HG02943 (cell line): ENCODE measurements at regions not wholly inside any gene's neighbourhood (a gene's known extent, or its start where the extent isn't known, plus 50 kb on each side); places are given as distances from the start of the nearest gene placed in this dataset.
A peak's percentile ranks its signal among the peaks of the same experiment; 100 is the strongest.
"Not testable (repeated sequence)": the region's sequence is repeated elsewhere in the genome, so short reads cannot be mapped to it uniquely, and the experiment has no call there.

Source experiments
- ATAC-seq: cut with Tn5 transposase; IDR thresholded peaks from one replicate; pipeline ENCODE4 v1.9.1; 2021; ENCODE audit warnings: mild to moderate bottlenecking, low read depth, moderate library complexity; ENCODE audit not compliant: unreplicated experiment

DNA sequence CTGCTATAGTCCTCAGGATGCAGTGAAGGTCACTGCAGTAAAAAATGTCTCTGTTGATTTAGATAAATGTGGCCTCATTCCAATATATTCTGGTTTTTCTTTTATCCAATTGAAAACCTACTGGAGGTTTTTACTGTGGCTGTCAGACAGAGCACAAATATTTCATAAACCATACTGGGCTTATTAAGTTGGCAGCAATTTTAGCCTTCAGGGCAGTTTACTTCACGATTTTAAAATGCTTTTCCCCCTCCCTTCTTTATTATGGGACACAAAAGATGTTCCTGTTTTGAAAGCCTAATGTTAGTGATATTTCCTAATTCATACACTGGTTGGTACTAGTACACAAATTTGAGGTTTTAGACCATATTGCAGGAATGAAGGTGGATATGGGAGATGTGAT, 939.4 kb downstream of the C4orf33 start:
- no peak for ATAC-seq

DNA sequence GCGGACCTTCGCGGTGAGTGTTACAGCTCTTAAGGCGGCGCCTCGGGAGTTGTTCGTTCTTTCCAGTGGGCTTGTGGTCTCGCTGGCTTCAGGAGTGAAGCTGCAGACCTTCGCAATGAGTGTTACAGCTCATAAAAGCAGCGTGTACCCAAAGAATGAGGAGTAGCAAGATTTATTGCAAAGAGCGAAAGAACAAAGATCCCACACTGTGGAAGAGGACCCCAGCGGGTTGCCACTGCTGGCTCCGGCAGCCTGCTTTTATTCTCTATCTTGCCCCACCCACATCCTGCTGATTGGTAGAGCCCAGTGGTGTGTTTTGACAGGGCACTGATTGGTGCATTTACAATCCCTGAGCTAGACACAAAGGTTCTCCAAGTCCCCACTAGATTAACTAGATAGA, 941.9 kb downstream of the C4orf33 start:
- ATAC-seq = not testable (repeated sequence)

DNA sequence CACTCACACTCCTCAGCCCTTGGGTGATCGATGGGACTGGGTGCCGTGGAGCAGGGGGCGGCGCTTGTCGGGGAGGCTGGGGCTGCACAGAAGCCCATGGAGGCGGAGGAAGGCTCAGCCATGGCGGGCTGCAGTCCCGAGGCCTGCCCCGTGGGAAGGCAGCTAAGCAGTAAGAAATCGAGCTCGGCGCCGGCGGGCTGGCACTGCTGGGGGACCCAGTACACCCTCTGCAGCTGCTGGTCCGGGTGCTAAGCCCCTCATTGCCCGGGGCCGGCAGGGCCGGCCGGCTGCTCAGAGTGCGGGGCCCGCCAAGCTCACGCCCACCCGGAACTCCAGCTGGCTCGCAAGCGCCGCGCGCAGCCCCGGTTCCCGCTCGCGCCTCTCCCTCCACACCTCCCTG, 942.6 kb downstream of the C4orf33 start:
- ATAC-seq = not testable (repeated sequence)

DNA sequence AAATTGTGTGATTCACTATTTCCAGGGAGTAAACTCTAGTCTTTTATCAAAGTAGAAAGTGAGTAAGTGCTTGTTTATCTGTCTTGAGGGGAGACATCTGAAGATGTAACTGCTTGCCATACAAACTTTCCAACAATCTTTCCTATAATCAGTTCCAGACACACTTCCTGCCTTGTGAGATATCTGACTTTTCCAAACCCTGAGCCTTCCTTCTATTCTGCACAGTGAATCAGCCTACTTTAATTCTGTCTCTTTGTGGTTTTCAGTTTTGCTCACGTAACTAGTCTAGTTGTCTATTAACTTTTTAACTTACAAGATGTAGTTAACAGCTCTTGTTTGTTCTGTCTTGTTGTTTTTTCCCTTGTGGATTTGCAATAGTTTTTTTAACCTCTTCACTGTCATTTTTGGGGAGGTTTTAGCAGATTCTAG, 947.8 kb downstream of the C4orf33 start:
- peak; percentile 85 for ATAC-seq

DNA sequence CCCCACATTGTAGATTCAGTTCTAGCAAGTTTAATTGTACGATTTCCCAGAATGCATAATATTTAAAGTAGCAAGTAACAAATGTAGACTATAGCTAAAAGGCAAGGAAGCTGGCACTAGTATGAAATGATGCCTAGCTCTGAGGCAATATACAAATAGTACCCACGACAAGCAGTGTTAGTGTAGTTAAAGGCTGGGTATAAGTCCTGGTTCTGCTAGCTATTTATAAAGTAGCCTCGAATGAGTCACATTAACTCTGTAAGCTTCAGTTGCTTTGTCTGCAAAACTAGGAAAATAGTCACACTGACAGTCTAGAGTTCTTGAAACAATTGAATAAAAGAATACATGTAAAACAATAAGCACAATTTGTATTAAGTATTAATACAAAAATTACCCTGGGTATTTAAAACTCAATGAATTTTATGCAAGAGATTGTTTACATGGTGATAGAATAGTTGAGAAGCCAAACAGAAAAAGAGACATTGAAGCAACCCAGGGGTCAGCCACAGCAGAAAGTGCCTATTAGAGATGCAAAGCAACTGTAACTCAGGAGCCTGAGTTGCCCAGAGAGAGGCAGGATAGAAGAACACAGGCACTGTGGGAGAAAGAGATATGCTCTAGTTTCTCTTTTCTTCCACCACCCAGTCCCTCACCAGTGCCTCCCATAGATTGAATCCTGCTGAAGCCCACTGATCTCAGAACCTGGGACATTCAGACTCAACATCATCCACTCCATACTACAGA, 949.0 kb downstream of the C4orf33 start:
- ATAC-seq = no peak

DNA sequence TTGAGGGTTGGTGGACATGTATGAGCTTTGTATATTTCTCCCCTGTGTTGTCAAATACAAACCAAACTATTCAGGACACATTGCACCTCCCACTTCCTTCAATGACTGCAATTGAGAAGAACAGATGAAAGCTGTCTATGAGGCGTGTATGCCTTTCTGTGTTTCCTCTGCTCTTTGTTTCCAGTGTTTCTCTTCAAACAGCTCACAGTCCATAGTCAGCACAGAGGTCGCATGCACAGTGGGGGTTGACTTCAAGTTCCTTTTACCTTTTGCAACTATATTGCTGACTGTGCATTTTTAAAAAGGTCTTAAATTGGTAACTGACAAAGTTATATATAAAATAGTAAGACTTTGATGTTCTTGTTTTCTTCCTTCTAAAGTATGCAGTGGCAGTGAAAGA, 957.8 kb downstream of the C4orf33 start:
- no peak for ATAC-seq

DNA sequence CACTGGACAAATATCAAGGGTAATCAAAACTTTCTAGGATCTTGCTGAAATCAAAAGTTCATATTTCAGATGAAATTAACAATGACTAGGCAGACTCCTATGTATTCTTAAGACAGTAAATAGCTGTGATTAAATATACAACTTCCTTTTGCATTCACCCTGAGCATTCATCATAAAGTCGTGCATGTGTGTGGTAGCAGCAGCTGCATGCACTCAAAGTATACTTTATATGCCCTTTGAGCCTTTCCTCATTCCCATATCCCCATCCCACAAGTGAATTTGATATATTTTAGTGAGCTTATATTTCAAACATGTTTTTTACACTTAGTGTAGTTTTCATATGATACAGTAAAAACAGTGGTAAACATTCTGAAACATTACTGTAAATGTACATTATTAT, 959.0 kb downstream of the C4orf33 start:
- ATAC-seq = no peak

DNA sequence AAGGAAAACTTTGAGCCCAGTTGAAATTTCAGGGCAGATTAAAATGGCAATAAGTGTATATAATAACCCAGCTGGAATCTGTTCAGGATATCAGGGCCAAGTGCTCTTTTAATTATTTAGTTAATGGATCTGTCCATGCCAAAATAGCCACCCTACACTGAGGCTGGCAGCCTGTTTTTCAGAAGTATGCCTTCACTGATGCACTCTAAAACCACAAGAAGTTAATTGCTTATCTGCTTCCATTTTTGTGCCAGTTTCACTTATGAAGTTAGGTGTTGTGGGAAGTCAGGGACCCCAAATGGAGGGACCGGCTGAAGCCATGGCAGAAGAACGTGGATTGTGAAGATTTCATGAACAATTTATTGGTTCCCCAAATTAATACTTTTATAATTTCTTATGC, 960.3 kb downstream of the C4orf33 start:
- ATAC-seq = peak; percentile 62

DNA sequence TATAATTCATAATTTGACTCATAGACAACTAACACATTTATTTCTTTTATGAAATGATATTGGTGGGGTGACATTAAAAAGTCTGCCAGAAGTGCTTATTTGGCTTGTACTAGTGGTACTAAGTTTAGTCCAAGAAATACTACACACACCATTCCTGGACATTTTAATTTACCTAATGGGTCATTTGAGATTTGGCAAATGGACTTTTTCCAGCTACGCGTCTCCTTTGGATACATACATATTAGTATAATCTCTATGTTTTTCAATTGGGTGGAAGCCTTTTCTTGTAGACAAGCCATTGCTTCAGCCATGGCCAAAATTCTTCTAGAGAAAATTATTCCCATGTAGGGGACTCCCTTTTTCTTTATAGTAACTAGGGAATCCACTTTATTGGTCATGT, 968.5 kb downstream of the C4orf33 start:
- no peak for ATAC-seq

DNA sequence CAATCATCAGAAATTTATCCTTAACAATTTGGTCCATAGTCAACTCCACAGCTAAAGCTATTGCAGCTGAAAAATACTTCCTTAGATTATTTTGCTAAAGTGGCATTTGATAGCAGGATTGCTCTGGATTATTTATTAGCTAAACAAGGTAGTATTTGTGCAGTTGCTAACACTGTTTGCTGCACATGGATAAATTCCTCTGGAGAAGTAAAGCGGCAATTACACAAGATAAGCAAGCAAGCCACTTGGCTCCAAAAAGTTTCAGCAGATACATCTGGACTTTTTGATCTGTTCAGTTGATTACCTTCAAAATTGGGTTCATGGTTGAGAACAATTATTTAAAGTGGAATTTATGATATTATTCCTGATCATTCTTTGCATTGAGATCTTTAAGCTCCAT, 971.5 kb downstream of the C4orf33 start:
- no peak for ATAC-seq

DNA sequence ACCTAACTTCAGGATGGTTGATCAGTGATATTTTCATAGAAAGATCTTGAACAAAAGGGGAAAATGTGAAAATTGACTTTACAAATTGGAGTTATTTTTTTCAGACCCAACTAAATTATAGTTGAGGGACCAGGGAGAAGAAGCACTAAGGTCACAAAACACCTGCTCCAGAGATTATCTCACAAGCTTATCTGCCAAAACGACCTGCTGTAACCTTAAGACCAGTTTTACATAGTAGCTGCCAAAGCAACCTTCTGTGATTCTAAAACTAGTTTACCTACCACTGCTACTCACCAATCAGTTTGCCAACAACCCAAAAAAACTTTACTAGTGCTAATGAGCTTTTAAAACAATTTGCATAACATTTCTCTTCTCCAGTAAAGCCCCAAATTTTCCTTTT, 972.1 kb downstream of the C4orf33 start:
- no peak for ATAC-seq

DNA sequence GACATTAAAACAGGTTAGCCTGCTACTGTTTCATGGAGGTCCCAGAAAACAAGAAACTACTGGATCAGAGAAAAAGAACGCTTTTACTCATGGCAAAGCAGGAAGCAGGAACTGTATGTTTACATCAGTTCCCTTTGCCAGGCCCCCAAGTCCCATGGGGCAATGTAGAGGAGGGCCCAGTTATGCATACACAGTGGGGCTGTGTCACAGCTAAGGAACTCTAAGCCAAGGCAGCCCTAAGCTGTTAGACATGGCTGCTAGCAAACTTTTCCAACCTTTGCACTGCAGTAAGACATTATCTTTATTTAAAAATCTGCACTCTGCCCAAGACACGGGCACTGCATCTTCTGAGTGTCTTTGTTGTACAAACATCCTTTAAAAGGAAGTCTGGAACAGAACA, 975.8 kb downstream of the C4orf33 start:
- no peak for ATAC-seq

DNA sequence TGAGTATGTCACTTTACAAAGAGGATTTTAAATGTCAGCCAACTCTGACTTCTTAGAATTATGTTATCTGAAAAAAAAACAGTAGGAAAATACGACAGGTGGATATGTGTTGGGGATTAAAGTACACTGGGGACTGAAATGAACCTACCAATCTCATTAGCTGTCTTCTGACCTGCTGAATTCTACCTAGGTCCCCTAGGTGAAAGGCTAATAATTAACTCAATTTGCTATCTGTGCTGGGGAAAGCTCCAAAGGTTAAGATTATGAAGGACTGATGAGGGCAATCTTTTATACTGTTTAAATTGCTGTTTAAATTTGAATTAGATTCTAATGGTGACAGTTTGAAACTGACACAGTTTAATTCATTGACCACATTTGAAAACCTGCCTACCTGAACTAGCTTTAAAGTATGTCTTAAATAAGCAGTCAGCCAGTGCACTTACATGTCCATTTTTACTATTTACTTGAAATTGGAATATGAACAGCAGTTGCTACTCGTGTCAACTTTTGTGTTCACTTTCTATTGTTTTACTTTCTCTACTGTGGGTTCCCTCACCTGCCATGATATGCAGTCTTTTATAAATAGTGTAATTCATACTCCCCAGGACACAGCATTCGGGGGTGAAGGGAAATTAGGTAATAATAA, 977.3 kb downstream of the C4orf33 start:
- no peak for ATAC-seq

DNA sequence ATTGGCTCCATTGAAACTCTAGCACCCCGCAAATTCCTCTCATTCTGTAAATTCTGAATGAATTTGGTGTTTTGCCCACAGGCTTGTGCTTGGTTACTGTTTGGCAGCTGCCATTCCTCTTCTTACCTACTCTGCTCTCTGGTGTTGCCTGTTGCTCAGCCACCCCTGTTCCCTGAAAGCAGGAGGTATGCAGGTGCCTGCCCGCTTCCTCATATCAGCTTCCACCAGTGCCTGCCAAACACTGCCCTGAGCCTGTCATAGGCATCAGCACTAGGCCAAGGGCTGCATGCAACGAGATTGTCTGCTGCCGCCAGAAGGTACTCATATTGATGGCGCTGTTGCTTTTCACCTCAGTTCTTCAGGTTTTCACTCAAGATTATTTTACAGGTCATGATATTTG, 978.1 kb downstream of the C4orf33 start:
- no peak for ATAC-seq

DNA sequence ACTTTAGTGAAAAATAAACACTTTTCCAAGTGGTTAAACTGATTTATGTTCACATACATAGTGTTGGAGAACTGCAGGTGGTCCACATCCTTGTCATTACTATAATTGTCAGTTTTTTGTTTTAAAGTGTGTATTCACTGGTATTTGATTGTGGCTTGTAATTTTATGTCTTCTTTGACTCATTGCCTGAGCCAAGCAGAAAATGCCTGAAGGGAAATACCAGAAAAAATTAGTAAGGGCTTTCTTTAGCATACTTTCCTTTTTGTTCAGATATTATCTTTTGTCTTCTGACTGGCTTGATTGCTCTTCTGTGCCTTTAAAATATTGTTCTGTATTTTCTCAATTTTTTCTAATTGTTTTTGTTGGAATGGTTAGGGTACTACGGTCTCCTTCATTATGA, 981.3 kb downstream of the C4orf33 start:
- no peak for ATAC-seq

DNA sequence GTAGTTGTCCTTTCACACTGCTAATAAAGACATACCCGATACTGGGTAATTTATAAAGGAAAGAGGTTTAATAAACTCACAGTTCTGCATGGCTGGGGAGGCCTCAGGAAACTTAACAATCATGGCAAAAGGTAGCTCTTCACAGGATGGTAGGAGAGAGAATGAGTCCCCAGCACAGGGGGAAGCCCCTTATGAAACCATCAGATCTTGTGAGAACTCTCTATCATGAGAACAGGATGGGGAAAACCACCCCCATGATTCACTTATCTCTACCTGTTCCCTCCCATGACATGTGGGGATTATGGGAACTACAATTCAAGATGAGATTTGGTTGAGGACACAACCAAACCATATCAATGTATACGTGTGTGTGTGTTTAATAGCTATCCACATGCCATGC, 983.1 kb downstream of the C4orf33 start:
- not testable (repeated sequence) for ATAC-seq

DNA sequence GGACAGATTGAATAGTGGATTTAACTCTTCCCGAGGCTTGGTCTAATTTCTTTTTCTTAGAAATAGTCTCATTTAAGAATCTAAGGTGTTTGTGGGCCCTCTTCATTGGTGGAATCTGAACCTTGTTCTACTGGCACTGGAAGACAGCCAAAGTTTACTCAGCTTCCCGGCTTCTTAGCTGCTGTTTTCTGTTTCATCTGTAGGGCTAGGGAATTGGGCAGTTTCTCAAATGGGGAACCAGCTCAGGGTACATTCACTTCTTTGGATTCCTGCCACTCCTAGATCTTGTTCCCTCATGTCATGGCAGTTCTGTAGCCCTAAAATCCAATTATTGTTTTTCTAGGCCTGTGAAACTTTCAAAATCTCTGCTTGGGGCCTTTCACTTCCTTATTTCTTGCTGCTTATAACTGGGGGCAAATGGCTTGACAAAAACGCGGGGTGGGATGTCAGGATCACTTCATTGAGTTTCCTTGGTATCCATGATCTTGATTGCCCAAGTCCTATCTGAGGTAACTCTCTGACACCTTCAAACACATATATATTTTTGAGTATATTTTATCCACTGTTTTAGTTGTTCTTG, 985.0 kb downstream of the C4orf33 start:
- ATAC-seq = no peak

DNA sequence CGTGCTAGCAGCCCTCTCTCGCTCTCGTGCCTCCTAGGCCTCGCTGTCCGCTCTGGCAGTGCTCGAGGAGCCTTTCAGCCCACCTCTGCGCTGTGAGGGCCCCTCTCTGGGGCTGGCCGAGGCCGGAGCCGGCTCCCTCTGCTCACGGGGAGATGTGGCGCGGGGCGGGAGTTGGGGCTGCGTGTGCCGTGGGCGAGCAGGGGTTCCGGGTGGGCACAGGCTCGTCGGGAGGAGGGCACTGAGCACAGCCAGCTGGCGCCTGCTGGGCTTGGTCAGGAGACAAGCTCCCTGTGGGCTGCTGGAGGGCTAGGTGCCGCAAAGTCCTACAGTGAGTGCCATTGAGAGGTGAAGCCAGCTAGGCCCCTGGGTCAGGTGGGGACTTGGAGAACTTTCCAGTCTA, 994.5 kb downstream of the C4orf33 start:
- no peak for ATAC-seq

DNA sequence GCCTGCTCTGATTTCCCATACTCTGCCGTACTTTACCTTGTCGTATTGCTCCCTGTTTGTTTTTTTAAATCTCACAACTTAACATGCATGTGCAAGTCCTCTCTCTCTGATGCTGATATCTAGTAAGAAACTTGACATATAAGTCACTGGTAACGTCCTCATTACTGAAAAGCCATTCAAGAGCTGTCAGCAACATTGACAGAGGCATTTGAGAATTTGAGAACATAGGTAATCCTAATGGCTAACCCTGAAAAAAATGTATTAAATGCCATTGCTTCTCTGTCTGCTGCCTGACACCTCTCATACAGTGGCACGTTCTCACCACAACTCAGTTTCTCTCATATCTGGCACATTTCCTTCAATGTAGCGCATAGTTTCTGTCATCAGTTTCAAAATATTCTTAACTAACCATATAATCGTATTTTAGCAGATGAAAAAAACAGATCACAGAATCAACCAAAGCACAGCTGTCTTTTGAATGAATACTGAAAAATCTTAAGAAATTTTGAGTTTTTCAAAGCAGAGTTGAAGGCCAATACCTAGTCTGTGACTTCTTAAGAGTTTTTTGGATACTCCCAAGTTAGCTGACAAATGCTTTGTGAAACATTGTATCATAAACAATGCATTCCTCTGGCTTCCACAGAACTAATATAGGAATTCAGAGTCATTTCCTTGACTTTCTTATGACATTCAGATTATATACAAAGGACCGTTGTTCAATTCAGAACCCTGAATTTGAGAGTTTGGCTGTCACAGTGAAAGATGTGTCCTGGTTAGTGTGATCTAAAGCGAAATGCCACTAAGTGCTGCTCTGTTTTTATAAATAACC, 996.4 kb downstream of the C4orf33 start:
- ATAC-seq = no peak

DNA sequence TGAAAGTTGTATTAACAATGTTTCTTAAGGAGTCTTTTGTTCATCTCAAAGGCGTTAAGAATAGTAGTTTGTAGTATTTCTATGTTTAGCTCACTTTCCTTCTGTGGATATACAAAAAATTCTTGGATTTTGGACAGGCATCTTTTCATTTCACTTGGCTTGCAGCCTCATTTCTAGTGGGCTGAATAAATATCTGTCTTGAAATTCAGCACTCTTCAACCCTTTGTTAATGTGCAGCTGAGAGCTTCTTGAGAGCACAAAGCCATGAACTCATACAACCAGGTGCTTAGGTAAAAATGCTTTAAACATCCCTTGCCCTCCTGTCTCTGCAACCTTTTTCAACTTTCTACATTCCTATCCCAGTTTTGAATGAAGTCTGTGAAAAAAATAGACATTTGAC, 1003.2 kb downstream of the C4orf33 start:
- no peak for ATAC-seq

DNA sequence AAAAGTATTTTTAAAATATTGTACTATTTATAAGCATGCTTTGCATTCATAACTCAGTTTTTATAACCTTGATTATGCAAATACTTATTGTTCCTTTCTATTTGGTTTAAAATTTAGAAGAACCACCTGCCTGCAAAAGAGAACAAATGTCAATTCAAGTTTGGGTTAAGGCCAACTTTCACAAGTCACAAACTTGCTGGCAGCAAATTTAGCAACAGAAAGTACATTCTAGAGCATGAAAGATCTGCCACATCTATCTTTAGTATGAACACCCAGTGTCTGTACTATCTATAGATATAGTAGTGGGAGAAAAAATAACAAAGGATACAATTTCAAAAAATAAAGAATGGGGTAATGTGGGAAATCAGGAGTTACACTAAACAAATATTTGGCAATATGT, 1014.2 kb downstream of the C4orf33 start:
- ATAC-seq = no peak
